ENCODE measurements at regions not wholly inside any gene's neighbourhood (a gene's known extent, or its start where the extent isn't known, plus 50 kb on each side); places are given as distances from the start of the nearest gene placed in this dataset.

DNA sequence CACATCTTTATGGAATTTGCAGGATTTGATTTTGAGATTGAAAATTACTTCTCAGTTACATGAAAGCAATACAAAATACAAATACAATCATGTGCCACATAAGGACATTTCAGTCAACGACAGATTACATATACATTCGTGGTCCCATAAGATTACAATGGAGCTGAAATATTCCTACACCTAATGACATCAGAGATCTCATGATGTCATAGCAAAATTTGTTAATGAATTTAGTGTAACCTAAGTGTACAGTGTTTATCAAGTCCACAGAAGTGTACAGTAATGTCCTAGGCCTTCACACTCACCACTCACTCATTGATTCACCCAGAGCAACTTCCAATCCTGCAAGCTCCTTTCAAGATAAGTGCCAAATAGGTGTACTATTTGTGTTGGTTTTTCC, 126.5 kb downstream of the GPAM start:
- TF ChIP-seq, protein P1, sequence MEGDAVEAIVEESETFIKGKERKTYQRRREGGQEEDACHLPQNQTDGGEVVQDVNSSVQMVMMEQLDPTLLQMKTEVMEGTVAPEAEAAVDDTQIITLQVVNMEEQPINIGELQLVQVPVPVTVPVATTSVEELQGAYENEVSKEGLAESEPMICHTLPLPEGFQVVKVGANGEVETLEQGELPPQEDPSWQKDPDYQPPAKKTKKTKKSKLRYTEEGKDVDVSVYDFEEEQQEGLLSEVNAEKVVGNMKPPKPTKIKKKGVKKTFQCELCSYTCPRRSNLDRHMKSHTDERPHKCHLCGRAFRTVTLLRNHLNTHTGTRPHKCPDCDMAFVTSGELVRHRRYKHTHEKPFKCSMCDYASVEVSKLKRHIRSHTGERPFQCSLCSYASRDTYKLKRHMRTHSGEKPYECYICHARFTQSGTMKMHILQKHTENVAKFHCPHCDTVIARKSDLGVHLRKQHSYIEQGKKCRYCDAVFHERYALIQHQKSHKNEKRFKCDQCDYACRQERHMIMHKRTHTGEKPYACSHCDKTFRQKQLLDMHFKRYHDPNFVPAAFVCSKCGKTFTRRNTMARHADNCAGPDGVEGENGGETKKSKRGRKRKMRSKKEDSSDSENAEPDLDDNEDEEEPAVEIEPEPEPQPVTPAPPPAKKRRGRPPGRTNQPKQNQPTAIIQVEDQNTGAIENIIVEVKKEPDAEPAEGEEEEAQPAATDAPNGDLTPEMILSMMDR (conservative IDR thresholded peaks at IDR 0.05; ENCODE audit: low read depth, low read length) = no peak
- TF ChIP-seq RAD21 (IDR thresholded peaks at IDR 0.05; ENCODE audit: low read length) (no peak), POLR2A (IDR thresholded peaks at IDR 0.05; ENCODE audit: low read depth, low read length) (no peak), MXI1 (IDR thresholded peaks at IDR 0.05; ENCODE audit: borderline replicate concordance, low read depth, low read length) (no peak), CHD1 (IDR thresholded peaks at IDR 0.05; ENCODE audit: low read depth, low read length) (no peak), RCOR1 (IDR thresholded peaks at IDR 0.05; ENCODE audit: insufficient replicate concordance, low read length) (no peak), FOS (IDR thresholded peaks at IDR 0.05; ENCODE audit: low read depth, low read length) (no peak), CEBPB (IDR thresholded peaks at IDR 0.05; ENCODE audit: low read depth, low read length) (no peak), RFX5 (IDR thresholded peaks at IDR 0.05; ENCODE audit: low read depth, low read length) (no peak), BHLHE40 (IDR thresholded peaks at IDR 0.05; ENCODE audit: low read depth, low read length) (no peak), MAZ (IDR thresholded peaks at IDR 0.05; ENCODE audit: borderline replicate concordance, low read depth, low read length) (no peak)
